Keratinocyte (primary cell): ENCODE measurements at regions not wholly inside any gene's neighbourhood (a gene's known extent, or its start where the extent isn't known, plus 50 kb on each side); places are given as distances from the start of the nearest gene placed in this dataset.

Experiments
- CTCF ChIP-seq, 3 experiments: IDR thresholded peaks in 1 of 3; conservative IDR thresholded peaks in 1 of 3; optimal IDR thresholded peaks in 1 of 3; 2 replicates in 2 of 3; 3 replicates in 1 of 3; pipeline versions ENCODE3 to v1.5.1; 2011; ENCODE audit warnings: low read length in 3 of 3, mild to moderate bottlenecking in 3 of 3, moderate library complexity in 2 of 3, control low read depth in 1 of 3, inconsistent platforms in 1 of 3; ENCODE audit not compliant: insufficient read depth in 2 of 3; ENCODE audit errors: extremely low read depth in 1 of 3
- EZH2 ChIP-seq: IDR thresholded peaks from one replicate; pipeline ENCODE4 v1.6.1; 2012; ENCODE audit warnings: inconsistent platforms, mild to moderate bottlenecking, low read length, moderate library complexity

- TF ChIP-seq CTCF (optimal IDR thresholded peaks at IDR 0.05 in 1 of 3, IDR thresholded peaks at IDR 0.05 in 1 of 3, conservative IDR thresholded peaks at IDR 0.05 in 1 of 3; ENCODE audit: extremely low read depth in 1 of 3, insufficient read depth in 2 of 3, low read length in 3 of 3): no peak
- no peak for TF ChIP-seq EZH2
Measured at GRCh38 chr4:38324861-38325628, 339.0 kb upstream of the KLF3 start.
